Mesenchymal stem cell (in vitro differentiated cells and primary cell): ENCODE measurements at regions not wholly inside any gene's neighbourhood (a gene's known extent, or its start where the extent isn't known, plus 50 kb on each side); places are given as distances from the start of the nearest gene placed in this dataset.

ENCODE experiments used
- DNase-seq: peaks from one replicate; pipeline ENCODE4 v3.0.0-alpha.2; 2013
- H2AFZ ChIP-seq: one replicate; pipeline ENCODE4 v1.6.1; 2013; ENCODE audit warnings: low read depth, mild to moderate bottlenecking, control low read depth, inconsistent platforms, low read length, moderate library complexity
- H2AK5ac ChIP-seq: 2 replicates; pipeline ENCODE4 v1.6.1; 2013; ENCODE audit warnings: low read length, moderate library complexity, mild to moderate bottlenecking, inconsistent platforms; ENCODE audit not compliant: severe bottlenecking
- H2BK120ac ChIP-seq: one replicate; pipeline ENCODE4 v1.6.1; 2013; ENCODE audit warnings: low read depth, mild to moderate bottlenecking, inconsistent platforms, low read length, moderate library complexity
- H2BK12ac ChIP-seq, 2 experiments: one replicate each; pipeline ENCODE4 v1.6.1; 2013; ENCODE audit warnings: inconsistent platforms in 2 of 2, low read length in 2 of 2, mild to moderate bottlenecking in 2 of 2, moderate library complexity in 2 of 2, control low read depth in 1 of 2
- H2BK15ac ChIP-seq: one replicate; pipeline ENCODE4 v1.6.1; 2013; ENCODE audit warnings: mild to moderate bottlenecking, low read depth, inconsistent platforms; ENCODE audit not compliant: poor library complexity, severe bottlenecking
- H2BK5ac ChIP-seq: 2 replicates; pipeline ENCODE4 v1.6.1; 2013; ENCODE audit warnings: low read depth, mild to moderate bottlenecking, low read length, control low read depth, inconsistent platforms; ENCODE audit not compliant: poor library complexity, severe bottlenecking
- H3K14ac ChIP-seq, 2 experiments: one replicate each; pipeline ENCODE4 v1.6.1; 2013; ENCODE audit warnings: inconsistent platforms in 2 of 2, low read length in 2 of 2, control low read depth in 1 of 2, mild to moderate bottlenecking in 1 of 2, moderate library complexity in 1 of 2
- H3K18ac ChIP-seq, 2 experiments: one replicate each; pipeline ENCODE4 v1.6.1; 2013; ENCODE audit warnings: inconsistent platforms in 2 of 2, low read length in 2 of 2, control low read depth in 1 of 2, low read depth in 1 of 2, mild to moderate bottlenecking in 1 of 2
- H3K23ac ChIP-seq, 2 experiments: one replicate each; pipeline ENCODE4 v1.6.1; 2013; ENCODE audit warnings: inconsistent platforms in 2 of 2, low read length in 2 of 2, mild to moderate bottlenecking in 2 of 2, moderate library complexity in 2 of 2, control low read depth in 1 of 2
- H3K27ac ChIP-seq: 2 replicates; pipeline ENCODE4 v1.5.1; 2013; ENCODE audit warnings: mild to moderate bottlenecking, moderate library complexity, low read length, control low read depth, inconsistent platforms; ENCODE audit not compliant: poor library complexity, severe bottlenecking
- H3K27me3 ChIP-seq, 2 experiments: 2 replicates each; pipeline versions ENCODE4 v1.6.1 to v1.7.0; 2013; ENCODE audit warnings: low read length in 2 of 2, mild to moderate bottlenecking in 2 of 2, moderate library complexity in 2 of 2, control low read depth in 1 of 2, inconsistent platforms in 1 of 2; ENCODE audit not compliant: control insufficient read depth in 1 of 2, insufficient read depth in 1 of 2
- H3K36me3 ChIP-seq, 2 experiments: 2 replicates each; pipeline versions ENCODE4 v1.6.1 to v1.7.0; 2013; ENCODE audit warnings: low read length in 2 of 2, control low read depth in 1 of 2, inconsistent platforms in 1 of 2, low read depth in 1 of 2, mild to moderate bottlenecking in 1 of 2; ENCODE audit not compliant: insufficient read depth in 2 of 2, control insufficient read depth in 1 of 2
- H3K4ac ChIP-seq, 2 experiments: one replicate each; pipeline ENCODE4 v1.6.1; 2013; ENCODE audit warnings: inconsistent platforms in 2 of 2, low read length in 2 of 2, mild to moderate bottlenecking in 2 of 2, moderate library complexity in 2 of 2, control low read depth in 1 of 2, low read depth in 1 of 2
- H3K4me1 ChIP-seq: 2 replicates; pipeline ENCODE4 v1.6.1; 2013; ENCODE audit warnings: low read depth, low read length, control low read depth; ENCODE audit not compliant: control insufficient read depth, insufficient read depth
- H3K4me2 ChIP-seq: 2 replicates; pipeline ENCODE4 v1.6.1; 2013; ENCODE audit warnings: low read length, mild to moderate bottlenecking, inconsistent platforms; ENCODE audit not compliant: poor library complexity, severe bottlenecking
- H3K4me3 ChIP-seq, 2 experiments: 2 replicates each; pipeline versions ENCODE4 v1.5.1 to v1.7.0; 2013; ENCODE audit warnings: low read length in 2 of 2, mild to moderate bottlenecking in 2 of 2, control low read depth in 1 of 2, low read depth in 1 of 2; ENCODE audit not compliant: insufficient read depth in 1 of 2
- H3K79me1 ChIP-seq: replicated peaks from 2 replicates; pipeline ENCODE4 v1.6.1; 2013; ENCODE audit warnings: mild to moderate bottlenecking, control low read depth, low read length, inconsistent platforms; ENCODE audit not compliant: poor library complexity, severe bottlenecking
- H3K9ac ChIP-seq: 2 replicates; pipeline ENCODE4 v1.7.0; 2013; ENCODE audit warnings: mild to moderate bottlenecking, low read length, moderate library complexity
- H3K9me3 ChIP-seq: 2 replicates; pipeline ENCODE4 v1.7.0; 2013; ENCODE audit warnings: mild to moderate bottlenecking, low read length; ENCODE audit not compliant: control insufficient read depth
- H4K8ac ChIP-seq: one replicate; pipeline ENCODE4 v1.6.1; 2013; ENCODE audit warnings: inconsistent platforms, mild to moderate bottlenecking, low read length, moderate library complexity
- H4K91ac ChIP-seq: one replicate; pipeline ENCODE4 v1.6.1; 2013; ENCODE audit warnings: mild to moderate bottlenecking, low read length, inconsistent platforms
- WGBS: methylation state at CpG from one replicate; pipeline ENCODE4 v1.1.7; 2013; ENCODE audit warnings: mixed read lengths; 5-methylcytosine and 5-hydroxymethylcytosine counted together

GRCh38 chr7:35418716-35419390 is 165.0 kb upstream of the TBX20 start:
- whole genome bisulfite sequencing: 70% methylated on average over 13 of the region's 24 CpGs
- peaks cover 0 to 31% of the 10 kb centered on the region in 2 experiments for H3K27me3 ChIP-seq
- H3K4ac ChIP-seq: no peak overlapping the region
- H4K8ac ChIP-seq: no peak overlapping the region
- H2AFZ ChIP-seq: no peak overlapping the region
- H3K4me3 ChIP-seq: no peak overlapping the region
- no peak overlapping the region for H3K9ac ChIP-seq
- DNase-seq: no peak
- H3K4me1 ChIP-seq: no peaks in the 10 kb centered on the region
- H3K9me3 ChIP-seq: no peaks in the 10 kb centered on the region
- H2BK15ac ChIP-seq: no peak overlapping the region
- H3K36me3 ChIP-seq: no peaks in the 10 kb centered on the region
- H3K4me2 ChIP-seq: no peak overlapping the region
- no peak overlapping the region for H3K14ac ChIP-seq
- no peak overlapping the region for H3K27ac ChIP-seq
- no peak overlapping the region for H3K23ac ChIP-seq
- no peaks in the 10 kb centered on the region for H3K79me1 ChIP-seq
- no peak overlapping the region for H2AK5ac ChIP-seq
- H3K18ac ChIP-seq: no peak overlapping the region
- no peak overlapping the region for H2BK120ac ChIP-seq
- H2BK5ac ChIP-seq: no peak overlapping the region
- H2BK12ac ChIP-seq: no peak overlapping the region
- no peak overlapping the region for H4K91ac ChIP-seq

GRCh38 chr7:35416568-35416967 is 162.7 kb upstream of the TBX20 start:
- Histone ChIP-seq H3K4me2 (no peak overlapping the region), H2BK120ac (no peak overlapping the region), H3K4me3 (no peak overlapping the region), H2AK5ac (no peak overlapping the region), H2BK12ac (no peak overlapping the region), H3K23ac (no peak overlapping the region), H4K91ac (no peak overlapping the region), H3K36me3 (no peaks in the 10 kb centered on the region), H4K8ac (no peak overlapping the region), H3K9me3 (no peaks in the 10 kb centered on the region), H3K18ac (no peak overlapping the region), H3K14ac (no peak overlapping the region), H3K9ac (no peak overlapping the region), H2BK15ac (no peak overlapping the region), H2BK5ac (no peak overlapping the region), H3K27ac (no peak overlapping the region), H3K79me1 (no peaks in the 10 kb centered on the region), H2AFZ (no peak overlapping the region), H3K27me3 (peaks cover 0 to 26% of the 10 kb centered on the region in 2 experiments), H3K4ac (no peak overlapping the region), H3K4me1 (no peaks in the 10 kb centered on the region)
- no peak for DNase-seq
- WGBS: 93% methylated on average over 2 of the region's 2 CpGs

GRCh38 chr7:35415411-35415822 is 161.5 kb upstream of the TBX20 start:
- Histone ChIP-seq H2BK15ac (no peak overlapping the region), H2AFZ (no peak overlapping the region), H3K4me2 (no peak overlapping the region), H3K9me3 (no peaks in the 10 kb centered on the region), H3K79me1 (no peaks in the 10 kb centered on the region), H3K27ac (no peak overlapping the region), H2AK5ac (no peak overlapping the region), H3K9ac (no peak overlapping the region), H3K23ac (no peak overlapping the region), H4K8ac (no peak overlapping the region), H3K18ac (no peak overlapping the region), H2BK5ac (no peak overlapping the region), H3K4me3 (no peak overlapping the region), H3K27me3 (peaks cover 0 to 26% of the 10 kb centered on the region in 2 experiments), H3K36me3 (no peaks in the 10 kb centered on the region), H2BK12ac (no peak overlapping the region), H3K4ac (no peak overlapping the region), H3K14ac (no peak overlapping the region), H3K4me1 (no peaks in the 10 kb centered on the region), H4K91ac (no peak overlapping the region), H2BK120ac (no peak overlapping the region)
- no peak for DNase-seq
- WGBS: 78% methylated on average over 6 of the region's 6 CpGs

GRCh38 chr7:35411331-35411730 is 157.4 kb upstream of the TBX20 start:
- no peak overlapping the region for H2BK5ac ChIP-seq
- H3K4me3 ChIP-seq: no peak overlapping the region
- H2BK15ac ChIP-seq: no peak overlapping the region

More at GRCh38 chr7:35411331-35411730, 157.4 kb upstream of the TBX20 start:
- H3K27ac ChIP-seq: no peak overlapping the region
- H3K36me3 ChIP-seq: no peaks in the 10 kb centered on the region
- no peaks in the 10 kb centered on the region for H3K4me1 ChIP-seq
- H3K4me2 ChIP-seq: no peak overlapping the region
- H3K27me3 ChIP-seq: peaks cover 0 to 15% of the 10 kb centered on the region in 2 experiments
- H3K14ac ChIP-seq: no peak overlapping the region
- H3K79me1 ChIP-seq: no peaks in the 10 kb centered on the region
- no peaks in the 10 kb centered on the region for H3K9me3 ChIP-seq
- peak; percentile 43 for DNase-seq
- H4K91ac ChIP-seq: no peak overlapping the region
- H2AFZ ChIP-seq: no peak overlapping the region
- no peak overlapping the region for H4K8ac ChIP-seq
- H3K18ac ChIP-seq: no peak overlapping the region
- no peak overlapping the region for H3K23ac ChIP-seq
- 44% methylated on average over 2 of the region's 3 CpGs for WGBS
- no peak overlapping the region for H2BK120ac ChIP-seq
- no peak overlapping the region for H3K4ac ChIP-seq
- H2AK5ac ChIP-seq: no peak overlapping the region
- no peak overlapping the region for H2BK12ac ChIP-seq
- H3K9ac ChIP-seq: no peak overlapping the region
